C4-2B (cell line): ENCODE measurements at regions not wholly inside any gene's neighbourhood (a gene's known extent, or its start where the extent isn't known, plus 50 kb on each side); places are given as distances from the start of the nearest gene placed in this dataset.

ENCODE experiments used
- CTCF ChIP-seq: fragments of 450-650 bp; conservative IDR thresholded peaks from 2 replicates; pipeline ENCODE4 v1.5.1; 2017; ENCODE audit warnings: mild to moderate bottlenecking
- ZFX ChIP-seq: fragments of 450-650 bp; IDR thresholded peaks from 2 replicates; pipeline ENCODE4 v1.6.1; 2017

GRCh38 chr9:107540164-107540561 lies 50.6 kb upstream of the KLF4 start:
- TF ChIP-seq CTCF (no peak), ZFX (no peak)
